Inflammatory macrophage treated with lipopolysaccharide for 4 hours (primary cell): ENCODE measurements at regions not wholly inside any gene's neighbourhood (a gene's known extent, or its start where the extent isn't known, plus 50 kb on each side); places are given as distances from the start of the nearest gene placed in this dataset.

ENCODE experiments used
- DNase-seq: peaks from one replicate; pipeline ENCODE4 v3.0.0-alpha.2; 2020

DNA sequence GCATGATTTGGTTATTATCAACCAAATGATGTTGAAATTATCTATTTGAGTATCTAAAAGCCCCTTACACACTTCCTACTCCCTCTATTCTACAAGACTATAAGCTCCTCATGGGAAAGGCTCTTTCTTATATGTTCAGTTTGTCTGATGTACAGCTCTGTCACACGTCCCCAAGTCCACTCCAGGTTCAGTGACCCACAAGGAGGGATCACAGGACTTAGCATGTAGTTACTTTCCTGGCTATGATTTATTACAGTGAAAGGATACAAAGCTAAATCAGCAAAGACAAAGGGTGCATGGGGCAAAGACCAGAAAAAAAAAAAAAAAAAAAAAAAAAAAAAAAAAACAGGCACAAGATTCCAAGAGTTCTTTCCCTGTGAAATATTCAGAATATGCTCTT lies 125.6 kb upstream of the TMEM106B start:
- DNase-seq = no peak

DNA sequence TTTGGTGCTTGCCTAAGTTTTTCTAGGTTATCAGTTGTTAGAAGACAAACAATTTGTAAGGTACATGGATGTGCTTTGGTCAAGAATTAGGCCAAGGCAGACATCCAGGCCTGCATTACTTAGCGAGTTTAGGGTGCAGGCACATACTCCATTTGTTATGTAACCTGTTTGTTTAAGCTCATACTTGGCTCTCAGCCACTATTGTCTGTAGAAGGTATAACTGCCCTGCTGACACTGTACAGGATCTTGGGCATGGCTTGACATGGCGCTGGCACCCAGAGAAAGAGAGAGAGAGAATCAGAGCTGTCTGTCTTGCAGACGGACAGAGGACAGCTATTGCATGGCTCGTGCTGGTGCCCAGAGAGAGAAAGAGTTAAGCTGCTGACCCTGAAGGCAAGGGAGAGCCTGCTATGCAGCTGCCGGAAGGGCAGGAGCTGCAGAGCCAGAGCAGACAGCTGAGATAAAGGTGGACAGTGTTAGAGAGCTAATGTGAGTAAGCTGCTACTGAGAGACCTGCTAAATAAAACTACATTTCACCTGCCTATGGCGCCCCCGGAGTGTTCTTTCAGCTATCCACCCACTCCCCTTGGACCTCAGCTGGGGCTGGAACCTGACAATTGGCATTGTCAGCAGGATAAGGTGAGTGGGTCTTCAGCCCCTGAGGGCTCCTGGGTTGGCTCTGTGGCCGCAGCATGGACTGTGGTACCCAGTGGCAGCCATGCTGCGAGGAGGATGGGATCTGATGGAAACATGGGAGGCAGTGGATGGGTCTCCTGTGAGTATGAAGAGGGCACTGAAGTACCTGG lies 120.9 kb upstream of the TMEM106B start:
- no peak for DNase-seq

DNA sequence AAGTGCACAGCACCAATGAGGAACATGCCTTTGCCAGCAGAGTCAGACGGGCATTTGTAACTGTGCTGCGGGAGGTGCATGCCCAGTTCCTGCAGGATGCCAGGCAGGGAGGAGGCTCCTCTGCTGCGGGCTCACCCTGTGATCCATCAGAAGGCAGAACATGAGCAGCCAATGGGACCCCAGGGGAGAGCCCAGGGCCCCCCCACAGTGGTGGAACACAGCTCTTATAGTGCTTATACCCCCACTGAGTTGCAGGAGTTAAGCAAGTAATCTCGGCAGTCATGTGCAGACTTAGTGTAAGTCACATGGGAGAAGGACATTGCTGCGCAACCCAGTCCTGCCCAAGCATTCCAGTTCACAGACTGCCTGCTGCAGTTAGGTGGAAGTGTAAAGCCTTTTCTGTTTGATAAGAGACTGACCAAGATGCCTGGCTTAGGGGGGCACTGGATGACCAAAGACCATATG lies 120.3 kb upstream of the TMEM106B start:
- DNase-seq = no peak

DNA sequence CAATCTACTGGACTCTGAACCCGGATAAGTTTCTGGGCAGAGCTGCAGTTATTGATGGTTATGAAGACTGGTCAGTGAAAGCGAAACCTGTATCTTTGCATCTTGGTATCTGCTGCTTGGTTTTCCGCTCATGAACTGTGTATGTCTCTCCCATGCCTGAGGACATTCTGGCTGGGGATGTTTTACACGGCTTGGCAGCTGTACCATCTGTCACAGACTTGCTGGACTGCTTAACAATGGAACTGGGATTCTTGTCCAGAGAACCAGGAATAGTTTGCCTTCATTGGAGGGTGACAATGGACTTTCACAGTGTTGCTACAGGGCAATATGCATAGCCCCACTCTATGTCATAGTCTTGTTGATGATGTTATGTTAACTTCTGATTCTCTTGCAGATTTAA lies 119.9 kb upstream of the TMEM106B start:
- DNase-seq = no peak

DNA sequence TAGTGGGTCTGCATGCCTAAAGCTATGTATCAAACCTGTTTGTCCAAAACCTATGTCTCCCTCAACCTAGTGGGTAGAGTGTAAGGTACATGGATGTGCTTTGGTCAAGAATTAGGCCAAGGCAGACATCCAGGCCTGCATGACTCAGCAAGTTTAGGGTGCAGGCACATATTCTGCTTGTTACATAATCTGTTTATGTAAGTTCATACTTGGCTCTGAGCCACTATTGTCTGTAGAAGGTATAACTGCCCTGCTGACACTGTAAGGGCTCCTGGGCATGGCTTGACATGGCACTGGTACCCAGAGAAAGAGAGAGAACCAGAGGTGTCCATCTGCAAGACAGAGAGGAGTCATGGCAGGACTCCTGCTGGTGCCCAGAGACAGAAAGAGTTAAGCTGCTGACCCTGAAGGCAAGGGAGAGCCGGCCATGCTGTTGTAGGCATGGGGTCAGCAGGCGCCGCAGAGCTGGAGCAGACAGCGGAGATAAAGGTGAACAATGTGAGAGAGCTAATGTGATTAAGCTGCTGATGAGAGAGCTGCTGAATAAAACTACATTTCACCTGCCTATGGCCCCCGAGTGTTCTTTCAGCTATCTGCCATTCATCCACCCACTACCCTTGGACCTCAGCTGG lies 118.5 kb upstream of the TMEM106B start:
- no peak for DNase-seq

DNA sequence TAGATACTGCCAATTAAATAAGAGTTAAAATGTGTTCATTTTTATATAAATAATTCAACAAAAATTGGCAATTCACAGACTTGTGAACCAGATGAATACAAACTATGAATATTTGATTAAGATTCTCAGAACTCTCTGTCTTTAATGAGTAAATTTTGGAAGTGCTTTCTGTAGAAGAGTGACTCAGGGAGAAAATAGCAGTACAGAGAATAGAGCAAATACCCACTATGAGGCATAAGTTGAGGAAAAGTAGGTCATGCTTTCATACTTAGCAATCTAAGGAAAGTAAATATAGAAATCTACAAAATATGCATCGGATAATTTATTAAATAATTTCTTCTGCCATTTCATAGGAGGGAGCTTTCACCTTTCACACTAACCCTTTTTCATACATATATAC lies 117.7 kb upstream of the TMEM106B start:
- no peak for DNase-seq

DNA sequence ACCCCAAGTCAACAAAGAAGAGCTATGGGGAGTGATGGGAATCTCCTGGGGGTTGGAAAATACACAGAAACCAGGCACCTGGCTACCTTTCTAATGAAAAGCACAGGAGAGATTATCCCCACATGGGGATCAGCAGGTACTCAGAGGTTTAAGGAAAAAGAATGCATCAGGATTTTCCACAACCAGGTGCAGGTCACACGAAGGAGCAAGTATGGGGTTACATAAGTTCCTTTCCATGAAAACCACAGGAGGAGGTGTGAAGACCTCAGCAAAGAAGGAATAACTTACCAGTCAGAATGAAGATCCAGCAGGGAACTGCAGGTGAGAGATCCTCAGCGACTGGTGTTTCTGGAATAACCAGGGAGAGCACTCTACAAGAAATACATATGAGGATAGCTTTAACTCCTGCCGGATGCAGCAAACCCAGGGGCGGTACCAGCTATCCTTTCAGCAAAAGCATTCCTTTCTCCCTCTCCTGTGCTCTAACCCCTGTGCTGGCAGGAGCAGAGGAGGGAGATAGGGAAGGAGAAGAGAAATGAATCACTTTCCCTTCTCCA lies 116.7 kb upstream of the TMEM106B start:
- no peak for DNase-seq

DNA sequence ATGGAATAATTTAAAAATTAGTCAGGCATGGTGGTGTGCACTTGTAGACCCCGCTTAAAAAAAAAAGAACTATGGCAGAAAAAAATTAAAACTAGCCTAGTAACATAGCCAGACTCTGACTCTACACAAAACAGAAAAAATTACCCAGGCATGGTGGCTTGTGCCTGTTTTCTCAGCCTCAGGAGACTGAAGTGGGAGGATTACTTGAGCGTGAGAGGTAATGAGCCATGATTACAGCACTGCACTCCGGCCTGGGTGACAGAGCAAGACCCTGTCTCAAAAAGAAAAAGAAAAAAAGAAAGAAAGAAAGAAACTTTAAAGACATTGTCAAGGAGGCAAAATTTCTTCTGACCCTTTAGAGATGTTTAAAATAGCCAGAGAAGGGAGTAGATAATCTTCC lies 109.0 kb upstream of the TMEM106B start:
- DNase-seq = no peak

DNA sequence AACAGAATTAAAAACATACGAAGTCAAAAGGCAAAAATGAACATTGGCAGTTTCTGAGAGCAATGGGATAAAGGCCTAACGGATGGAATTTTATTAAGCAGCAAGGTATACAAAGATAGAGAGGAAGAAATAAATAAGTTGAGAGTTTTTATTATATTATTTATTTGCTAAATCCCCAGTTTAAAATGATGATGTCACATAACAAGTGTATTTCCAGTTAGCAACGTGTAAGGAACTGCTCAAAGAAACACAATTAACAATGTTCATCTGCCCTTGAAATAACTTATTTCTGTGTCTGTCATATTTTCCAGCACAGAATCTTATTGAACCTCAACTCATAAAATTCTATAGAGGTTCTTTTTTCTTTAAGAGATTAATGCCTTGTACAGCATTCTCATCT lies 108.6 kb upstream of the TMEM106B start:
- no peak for DNase-seq

DNA sequence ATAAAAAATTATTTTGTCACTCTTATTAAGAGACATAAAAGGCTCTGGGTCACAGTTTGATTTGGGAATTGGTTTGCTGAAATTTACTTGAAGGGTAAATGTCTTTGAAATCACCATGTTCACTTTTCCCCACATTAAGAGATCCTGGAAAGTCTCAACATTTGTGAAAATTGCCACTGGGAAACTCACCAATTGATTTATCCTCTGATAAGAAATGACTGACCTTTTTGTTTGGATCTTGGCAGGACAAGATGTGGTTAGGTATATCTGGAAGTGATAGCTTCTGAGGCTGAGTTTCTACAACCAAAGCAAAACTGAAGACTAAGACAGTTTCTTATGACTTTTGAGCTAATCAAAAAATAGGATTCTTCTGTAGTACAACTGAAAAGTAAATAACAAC lies 107.1 kb upstream of the TMEM106B start:
- no peak for DNase-seq

DNA sequence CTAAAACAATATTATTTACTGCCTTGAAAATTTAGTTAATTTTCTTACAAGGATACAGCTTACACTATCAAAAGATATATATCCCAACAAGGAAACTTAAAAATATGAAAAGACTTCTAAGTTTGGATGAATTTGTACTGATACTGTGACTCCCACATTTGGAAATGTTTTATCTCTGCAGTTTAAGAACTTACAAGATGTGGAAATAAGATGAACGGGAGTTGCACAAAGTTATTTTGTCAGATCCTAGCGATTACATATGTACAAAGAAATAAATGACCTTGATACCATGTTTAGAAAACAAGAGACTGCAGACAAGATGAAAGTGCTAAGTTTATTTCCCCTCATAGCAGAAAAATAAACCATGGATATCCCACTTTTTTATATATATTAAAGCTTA lies 103.7 kb upstream of the TMEM106B start:
- no peak for DNase-seq

DNA sequence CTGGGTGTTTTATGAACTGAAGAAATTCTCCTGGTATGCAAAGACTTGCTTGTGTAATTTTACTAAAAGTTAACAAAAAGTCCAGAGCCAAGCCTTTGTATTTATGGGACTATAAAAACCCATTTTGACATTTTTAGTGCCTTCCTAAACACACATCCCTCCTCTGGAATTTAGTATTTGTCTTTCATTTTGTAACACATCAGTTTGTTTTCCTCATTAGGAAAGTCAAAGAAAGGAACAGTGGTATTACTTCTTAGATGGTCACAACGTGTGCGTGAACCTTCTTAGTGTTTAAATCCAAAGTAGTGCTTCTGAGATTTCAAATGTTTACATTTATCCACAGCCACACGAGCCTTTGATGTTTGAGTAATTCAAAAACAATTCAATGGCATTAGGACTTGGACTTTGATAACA lies 103.2 kb upstream of the TMEM106B start:
- no peak for DNase-seq

DNA sequence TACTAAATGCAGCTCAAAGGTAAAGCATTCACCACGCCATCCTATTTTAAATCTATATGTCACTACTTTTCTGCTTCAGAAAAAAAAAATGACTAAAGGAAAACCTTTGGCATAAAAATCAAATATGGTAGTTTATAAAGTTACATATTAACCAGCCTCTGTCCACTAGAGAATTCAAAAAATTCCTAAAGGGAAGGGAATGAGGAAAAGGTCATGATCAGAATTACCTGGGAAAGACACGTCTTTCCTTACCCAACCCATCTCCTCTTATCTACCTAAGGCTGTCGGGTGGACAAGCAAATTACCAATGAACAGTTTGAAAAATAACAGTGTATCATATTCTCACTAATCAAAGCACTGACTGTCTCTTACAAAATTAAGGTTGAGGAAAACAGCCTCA lies 100.7 kb upstream of the TMEM106B start:
- no peak for DNase-seq

DNA sequence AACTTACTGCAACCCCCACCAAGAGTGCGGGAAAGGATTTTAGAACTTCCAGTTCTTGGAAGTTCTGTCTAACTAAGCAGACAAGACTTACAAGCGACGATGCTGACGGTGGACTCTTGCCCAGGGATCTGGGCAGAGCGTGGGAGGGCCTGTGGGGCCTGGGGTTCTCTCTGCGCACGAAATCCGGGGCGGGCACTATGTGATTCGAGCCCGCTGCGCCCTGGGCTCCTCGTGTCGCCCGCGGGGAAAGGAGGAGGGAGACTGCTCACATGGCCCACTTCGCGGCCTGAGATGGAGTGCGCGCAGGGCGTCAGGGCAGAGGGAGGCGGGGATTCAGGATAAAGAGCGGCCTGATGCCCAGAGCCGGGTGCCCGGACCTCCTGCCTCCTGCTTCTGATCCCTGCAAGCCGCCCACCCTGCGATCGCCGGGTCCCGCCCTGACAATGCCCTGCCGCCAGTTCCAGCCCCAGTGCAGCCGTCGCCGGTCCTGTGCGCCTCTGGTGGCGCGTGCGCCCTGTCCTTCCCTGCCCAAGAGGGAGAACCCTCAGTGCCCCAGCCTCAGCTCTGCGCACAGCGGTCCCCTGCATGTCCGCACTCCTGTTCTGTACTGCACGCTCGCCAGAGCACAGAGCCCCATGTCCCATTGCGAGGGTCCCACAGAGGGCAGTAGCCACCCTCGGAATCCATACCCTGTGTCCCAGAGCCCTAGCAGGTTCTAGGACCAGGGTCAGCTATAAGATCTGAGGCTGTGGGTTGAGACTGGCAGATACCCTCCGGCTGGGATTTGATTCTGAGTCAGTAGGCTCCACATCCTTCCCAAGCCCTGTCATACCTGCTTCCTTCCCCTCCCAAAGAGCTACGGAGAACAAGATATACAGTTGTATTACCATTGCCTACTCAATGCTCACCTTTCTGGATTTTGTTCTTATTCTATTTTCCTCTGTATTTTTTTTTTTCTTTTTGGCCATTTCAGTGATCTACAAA lies 99.4 kb upstream of the TMEM106B start:
- DNase-seq = no peak

DNA sequence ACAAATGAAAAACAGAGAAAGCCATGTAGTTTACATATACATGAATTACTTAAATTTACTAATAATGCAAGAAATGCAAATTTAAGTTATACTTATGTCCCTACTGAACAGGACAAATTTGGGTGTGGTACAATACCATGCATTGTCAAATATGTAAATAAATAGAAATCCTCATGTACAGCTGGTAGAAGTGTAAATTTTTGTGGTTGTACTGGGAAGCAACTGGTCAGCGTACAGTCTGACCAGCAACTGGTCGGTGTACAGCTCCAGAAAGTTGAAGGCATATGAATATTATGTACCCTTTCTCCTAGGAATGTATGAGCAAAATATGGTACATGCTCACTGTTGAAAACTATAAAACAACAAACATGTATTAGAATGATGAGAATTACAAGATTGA lies 93.9 kb upstream of the TMEM106B start:
- DNase-seq = no peak

DNA sequence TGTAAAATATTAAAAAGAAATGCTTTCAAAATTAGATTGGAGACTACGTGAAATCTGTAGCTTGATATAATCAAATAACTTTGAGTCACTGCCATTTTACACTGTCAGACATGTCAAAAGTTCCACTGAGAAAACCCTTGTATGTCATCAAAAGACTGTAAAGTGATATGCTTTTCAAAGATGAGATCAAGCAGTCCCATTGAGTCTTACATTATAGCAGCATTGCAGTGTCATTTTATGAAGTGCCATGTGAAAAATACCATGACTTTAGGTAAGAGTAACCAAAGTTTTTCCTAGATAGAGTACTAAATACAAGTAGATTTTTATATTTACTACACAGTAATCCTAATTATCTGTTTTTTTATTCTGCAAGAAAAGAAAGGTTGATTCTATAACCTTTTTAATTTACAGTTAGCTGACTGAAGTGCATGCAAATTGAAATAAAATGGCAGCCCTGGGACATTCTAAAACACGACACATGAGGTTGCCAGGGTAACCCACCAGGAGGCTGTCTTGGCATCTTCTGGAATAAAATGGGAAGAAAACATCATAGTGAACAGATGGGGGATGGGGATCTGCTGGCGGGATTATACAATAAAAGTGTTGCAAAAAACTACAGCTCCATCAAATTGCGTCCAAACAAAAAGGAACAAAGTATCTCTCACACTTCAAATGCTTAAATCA lies 91.3 kb upstream of the TMEM106B start:
- no peak for DNase-seq

DNA sequence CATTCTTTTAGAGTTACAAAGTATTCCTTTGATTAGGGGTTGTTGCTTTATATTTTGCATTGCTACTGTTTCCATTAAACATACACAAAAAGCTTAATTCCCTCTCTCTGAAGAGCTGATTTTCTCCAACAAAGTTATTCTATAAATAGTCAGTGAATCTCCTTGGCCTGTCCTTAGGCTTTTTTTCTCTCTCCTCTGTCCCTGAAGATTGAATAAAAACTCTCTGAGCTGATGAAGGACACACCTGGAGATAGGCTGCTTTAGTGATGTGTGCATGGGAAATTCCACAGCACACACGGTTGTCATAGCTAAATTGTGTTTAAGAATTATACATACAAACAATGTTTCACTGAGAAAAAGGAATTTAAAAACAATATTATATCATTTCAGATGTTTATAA lies 90.5 kb upstream of the TMEM106B start:
- DNase-seq = no peak

DNA sequence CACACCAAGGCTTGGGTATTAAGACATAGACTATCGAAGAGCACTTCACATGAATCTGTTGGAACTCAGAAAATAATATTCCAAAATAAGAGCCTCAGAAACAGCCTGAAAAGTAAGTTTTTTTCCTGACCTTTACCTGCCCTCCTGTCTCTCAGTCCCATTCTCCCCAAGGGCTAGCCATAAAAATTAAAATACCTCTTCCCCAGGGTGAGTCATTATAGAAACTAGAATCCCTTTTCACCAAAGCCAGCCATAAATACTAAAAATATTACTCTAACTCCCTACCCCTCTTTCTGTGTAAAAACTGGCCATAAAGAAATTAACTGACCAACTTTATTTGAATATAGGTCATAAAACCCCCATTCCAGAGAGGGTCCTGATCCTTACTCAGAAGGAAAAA lies 87.9 kb upstream of the TMEM106B start:
- no peak for DNase-seq

DNA sequence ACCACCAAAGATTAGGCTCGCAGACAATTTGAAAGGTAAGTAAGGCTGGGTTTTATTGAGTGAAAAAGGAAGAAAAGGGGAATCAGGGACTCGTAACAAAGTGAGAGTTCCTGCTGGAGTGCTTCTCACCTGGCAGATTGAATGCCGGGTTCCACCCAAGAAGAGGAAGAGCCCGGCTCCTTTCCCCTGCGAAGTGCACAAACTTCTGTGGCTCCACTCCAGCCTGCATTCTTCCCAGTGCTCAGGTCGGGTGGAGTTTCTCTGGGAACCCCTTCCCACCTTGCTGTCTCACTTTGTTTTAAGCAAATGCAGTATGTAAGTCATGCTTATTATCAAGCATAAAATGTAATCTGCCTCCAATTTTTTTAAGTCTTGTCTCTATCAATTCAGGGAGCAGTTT lies 87.1 kb upstream of the TMEM106B start:
- no peak for DNase-seq

DNA sequence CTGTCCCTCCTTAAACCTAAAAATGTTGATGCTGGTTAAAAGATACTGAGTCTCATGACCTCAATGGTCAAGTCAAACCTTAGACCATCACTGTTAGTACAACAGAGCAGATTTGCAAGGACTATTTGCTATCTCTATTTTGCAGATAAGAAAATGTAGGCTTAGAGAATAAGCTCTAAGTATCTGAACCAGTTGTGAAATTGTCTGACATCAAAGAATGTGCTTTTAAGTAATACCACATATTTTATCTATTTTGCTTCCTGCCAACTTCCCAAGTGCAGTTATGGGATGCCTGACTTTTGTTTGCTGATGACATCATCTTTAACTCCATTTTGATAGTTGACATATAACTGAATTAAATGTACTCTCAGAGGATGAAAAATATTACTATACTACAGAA lies 83.6 kb upstream of the TMEM106B start:
- no peak for DNase-seq

DNA sequence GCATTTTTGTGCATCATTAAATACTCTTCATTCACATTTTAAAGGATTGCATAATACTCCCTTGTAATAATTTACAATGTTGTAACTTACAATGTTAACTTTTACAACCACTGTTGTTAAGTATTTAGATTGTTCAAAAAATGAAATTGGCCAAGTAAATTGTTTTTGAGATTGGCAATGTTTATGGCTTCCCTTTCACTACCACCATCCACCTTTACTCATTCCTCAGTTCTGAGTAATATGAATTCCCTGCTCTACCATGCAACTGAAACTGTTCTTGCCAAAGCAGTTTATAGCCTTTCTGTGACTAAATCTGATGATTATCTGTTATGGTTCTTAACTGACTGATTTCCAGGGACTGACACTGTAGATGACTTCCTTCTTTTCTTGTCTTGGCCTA lies 80.5 kb upstream of the TMEM106B start:
- no peak for DNase-seq

DNA sequence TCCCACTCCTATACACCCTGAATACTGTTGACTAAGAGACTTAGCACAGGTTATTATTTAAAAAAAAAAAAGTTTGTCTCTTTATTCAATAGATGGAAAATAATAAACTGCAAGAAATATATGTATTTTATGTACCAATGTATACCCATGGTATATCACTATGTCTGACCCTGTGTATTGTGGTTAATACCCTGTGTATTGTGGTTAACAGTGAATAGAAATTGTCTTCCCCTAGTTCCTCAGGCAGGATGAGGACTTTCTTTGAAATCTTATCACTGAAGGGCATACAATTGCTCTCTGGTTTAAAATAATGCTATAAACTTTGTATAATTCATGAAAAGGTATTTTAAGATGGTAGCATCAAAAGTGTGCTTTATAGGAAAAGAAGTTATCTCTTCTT lies 80.0 kb upstream of the TMEM106B start:
- DNase-seq = no peak

DNA sequence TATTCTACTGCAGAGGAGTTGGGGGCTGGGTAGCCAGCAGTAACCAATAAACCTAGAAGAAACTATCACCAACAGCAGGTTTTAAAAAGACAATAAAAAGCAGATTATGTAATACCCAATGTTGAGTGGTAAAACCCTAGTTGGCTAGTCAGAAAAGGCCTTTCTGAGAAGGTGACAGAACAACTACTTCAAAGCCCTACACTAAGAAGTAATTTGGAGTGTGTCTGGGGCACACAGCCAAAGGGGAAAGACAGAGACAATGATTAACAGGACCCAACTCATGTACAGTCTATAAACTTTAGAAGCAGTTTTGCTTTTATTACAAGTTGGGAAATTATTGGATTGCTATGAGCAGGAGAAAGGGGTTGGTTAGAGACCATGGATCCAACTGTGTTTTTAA lies 77.2 kb upstream of the TMEM106B start:
- no peak for DNase-seq
